HEK293 (cell line): ENCODE measurements at regions not wholly inside any gene's neighbourhood (a gene's known extent, or its start where the extent isn't known, plus 50 kb on each side); places are given as distances from the start of the nearest gene placed in this dataset.

Source experiments
- ZFP37 ChIP-seq: fragments of 450-650 bp; formaldehyde crosslinking; IDR thresholded peaks from 2 replicates; pipeline ENCODE4 v1.5.1; 2016; ENCODE audit warnings: missing biosample characterization, missing genetic modification characterization
- TF ChIP-seq, protein P1 (sequence below): fragments of 450-650 bp; formaldehyde crosslinking; IDR thresholded peaks from 2 replicates; pipeline ENCODE4 v1.5.1; 2016; ENCODE audit warnings: missing biosample characterization, missing genetic modification characterization
- TF ChIP-seq, protein P2 (sequence below): fragments of 450-650 bp; formaldehyde crosslinking; IDR thresholded peaks from 2 replicates; pipeline ENCODE4 v1.5.1; 2016; ENCODE audit warnings: missing biosample characterization, missing genetic modification characterization
- TF ChIP-seq, protein P3 (sequence below): sonication (generic); formaldehyde crosslinking; IDR thresholded peaks from 2 replicates; pipeline ENCODE4 v1.8.1; 2022; ENCODE audit warnings: mild to moderate bottlenecking, moderate library complexity, missing genetic modification reagents

GRCh38 chr3:81965696-81966095, 204.3 kb upstream of the GBE1 start:
- TF ChIP-seq, protein P1, sequence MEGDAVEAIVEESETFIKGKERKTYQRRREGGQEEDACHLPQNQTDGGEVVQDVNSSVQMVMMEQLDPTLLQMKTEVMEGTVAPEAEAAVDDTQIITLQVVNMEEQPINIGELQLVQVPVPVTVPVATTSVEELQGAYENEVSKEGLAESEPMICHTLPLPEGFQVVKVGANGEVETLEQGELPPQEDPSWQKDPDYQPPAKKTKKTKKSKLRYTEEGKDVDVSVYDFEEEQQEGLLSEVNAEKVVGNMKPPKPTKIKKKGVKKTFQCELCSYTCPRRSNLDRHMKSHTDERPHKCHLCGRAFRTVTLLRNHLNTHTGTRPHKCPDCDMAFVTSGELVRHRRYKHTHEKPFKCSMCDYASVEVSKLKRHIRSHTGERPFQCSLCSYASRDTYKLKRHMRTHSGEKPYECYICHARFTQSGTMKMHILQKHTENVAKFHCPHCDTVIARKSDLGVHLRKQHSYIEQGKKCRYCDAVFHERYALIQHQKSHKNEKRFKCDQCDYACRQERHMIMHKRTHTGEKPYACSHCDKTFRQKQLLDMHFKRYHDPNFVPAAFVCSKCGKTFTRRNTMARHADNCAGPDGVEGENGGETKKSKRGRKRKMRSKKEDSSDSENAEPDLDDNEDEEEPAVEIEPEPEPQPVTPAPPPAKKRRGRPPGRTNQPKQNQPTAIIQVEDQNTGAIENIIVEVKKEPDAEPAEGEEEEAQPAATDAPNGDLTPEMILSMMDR (tag by site-specific recombination): no peak
- TF ChIP-seq, protein P2, sequence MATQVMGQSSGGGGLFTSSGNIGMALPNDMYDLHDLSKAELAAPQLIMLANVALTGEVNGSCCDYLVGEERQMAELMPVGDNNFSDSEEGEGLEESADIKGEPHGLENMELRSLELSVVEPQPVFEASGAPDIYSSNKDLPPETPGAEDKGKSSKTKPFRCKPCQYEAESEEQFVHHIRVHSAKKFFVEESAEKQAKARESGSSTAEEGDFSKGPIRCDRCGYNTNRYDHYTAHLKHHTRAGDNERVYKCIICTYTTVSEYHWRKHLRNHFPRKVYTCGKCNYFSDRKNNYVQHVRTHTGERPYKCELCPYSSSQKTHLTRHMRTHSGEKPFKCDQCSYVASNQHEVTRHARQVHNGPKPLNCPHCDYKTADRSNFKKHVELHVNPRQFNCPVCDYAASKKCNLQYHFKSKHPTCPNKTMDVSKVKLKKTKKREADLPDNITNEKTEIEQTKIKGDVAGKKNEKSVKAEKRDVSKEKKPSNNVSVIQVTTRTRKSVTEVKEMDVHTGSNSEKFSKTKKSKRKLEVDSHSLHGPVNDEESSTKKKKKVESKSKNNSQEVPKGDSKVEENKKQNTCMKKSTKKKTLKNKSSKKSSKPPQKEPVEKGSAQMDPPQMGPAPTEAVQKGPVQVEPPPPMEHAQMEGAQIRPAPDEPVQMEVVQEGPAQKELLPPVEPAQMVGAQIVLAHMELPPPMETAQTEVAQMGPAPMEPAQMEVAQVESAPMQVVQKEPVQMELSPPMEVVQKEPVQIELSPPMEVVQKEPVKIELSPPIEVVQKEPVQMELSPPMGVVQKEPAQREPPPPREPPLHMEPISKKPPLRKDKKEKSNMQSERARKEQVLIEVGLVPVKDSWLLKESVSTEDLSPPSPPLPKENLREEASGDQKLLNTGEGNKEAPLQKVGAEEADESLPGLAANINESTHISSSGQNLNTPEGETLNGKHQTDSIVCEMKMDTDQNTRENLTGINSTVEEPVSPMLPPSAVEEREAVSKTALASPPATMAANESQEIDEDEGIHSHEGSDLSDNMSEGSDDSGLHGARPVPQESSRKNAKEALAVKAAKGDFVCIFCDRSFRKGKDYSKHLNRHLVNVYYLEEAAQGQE: no peak
- TF ChIP-seq, protein P3, sequence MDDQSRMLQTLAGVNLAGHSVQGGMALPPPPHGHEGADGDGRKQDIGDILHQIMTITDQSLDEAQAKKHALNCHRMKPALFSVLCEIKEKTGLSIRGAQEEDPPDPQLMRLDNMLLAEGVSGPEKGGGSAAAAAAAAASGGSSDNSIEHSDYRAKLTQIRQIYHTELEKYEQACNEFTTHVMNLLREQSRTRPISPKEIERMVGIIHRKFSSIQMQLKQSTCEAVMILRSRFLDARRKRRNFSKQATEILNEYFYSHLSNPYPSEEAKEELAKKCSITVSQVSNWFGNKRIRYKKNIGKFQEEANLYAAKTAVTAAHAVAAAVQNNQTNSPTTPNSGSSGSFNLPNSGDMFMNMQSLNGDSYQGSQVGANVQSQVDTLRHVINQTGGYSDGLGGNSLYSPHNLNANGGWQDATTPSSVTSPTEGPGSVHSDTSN (CRISPR knock-in tag): no peak
- no peak for TF ChIP-seq ZFP37 (tag by site-specific recombination)
